ENCODE measurements at regions not wholly inside any gene's neighbourhood (a gene's known extent, or its start where the extent isn't known, plus 50 kb on each side); places are given as distances from the start of the nearest gene placed in this dataset.

DNA sequence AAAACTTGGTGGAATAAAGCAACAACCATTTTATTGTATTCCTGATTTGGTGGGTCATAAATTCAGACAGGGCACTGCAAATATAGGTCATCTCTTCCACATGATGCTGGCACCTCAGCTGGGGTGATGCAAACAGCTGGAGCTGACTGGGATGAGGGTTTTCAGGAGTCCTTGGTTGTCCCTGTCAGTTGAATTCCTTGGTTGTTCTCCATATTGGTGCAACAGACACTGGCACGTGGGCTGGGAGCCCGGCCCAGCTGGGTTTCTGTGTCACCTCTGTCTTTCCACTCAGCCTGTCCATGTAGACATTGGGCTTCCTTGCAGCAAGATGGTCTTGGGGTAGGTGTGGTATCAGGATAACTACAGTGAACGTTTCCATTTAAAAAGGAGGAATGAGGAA, 518.0 kb upstream of the MEF2C start:
- no peak overlapping the region for H3K4me3 ChIP-seq (ENCODE audit: low read depth, low read length)
- TF ChIP-seq, protein P1, sequence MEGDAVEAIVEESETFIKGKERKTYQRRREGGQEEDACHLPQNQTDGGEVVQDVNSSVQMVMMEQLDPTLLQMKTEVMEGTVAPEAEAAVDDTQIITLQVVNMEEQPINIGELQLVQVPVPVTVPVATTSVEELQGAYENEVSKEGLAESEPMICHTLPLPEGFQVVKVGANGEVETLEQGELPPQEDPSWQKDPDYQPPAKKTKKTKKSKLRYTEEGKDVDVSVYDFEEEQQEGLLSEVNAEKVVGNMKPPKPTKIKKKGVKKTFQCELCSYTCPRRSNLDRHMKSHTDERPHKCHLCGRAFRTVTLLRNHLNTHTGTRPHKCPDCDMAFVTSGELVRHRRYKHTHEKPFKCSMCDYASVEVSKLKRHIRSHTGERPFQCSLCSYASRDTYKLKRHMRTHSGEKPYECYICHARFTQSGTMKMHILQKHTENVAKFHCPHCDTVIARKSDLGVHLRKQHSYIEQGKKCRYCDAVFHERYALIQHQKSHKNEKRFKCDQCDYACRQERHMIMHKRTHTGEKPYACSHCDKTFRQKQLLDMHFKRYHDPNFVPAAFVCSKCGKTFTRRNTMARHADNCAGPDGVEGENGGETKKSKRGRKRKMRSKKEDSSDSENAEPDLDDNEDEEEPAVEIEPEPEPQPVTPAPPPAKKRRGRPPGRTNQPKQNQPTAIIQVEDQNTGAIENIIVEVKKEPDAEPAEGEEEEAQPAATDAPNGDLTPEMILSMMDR (IDR thresholded peaks at IDR 0.05; ENCODE audit: low read depth, low read length), result no peak

DNA sequence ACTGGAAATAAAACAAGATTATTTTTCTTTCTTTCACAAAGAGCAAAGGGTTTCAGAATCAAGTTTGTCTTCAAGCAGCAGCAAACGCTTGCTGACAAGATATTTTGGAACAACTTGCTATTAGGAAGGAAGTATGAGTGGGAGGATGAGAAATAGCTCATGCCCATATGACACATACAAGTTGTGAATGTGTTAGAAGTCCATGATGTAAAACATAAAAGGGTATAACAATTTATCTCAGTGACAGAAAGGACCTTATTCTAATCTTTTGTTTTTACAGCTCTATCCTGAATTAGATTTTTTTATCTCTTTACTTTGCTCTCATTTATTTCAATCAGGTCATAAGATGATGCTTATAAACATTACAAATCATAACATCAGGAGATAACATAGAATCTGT, 516.6 kb upstream of the MEF2C start:
- no peak overlapping the region for H3K4me3 ChIP-seq (ENCODE audit: low read depth, low read length)
- TF ChIP-seq, protein P1 (IDR thresholded peaks at IDR 0.05; ENCODE audit: low read depth, low read length), result no peak

DNA sequence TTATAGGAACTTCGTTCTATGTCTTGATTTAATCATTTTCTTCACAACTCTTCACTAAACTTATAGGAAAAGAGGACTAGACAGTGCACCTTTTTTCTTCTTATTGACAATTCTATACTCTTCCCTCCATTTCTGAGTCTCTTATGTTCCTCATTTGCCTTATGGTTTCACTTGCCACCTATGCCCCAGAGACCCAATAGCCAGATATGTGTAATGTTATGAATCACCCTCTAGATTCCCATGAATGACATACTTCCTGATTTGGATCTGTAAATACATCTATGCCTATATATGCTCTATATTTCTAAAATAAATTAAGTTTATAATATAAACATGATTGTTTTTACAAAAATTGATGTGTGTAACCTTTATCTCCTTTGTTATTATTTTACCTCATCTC, 514.1 kb upstream of the MEF2C start:
- no peak overlapping the region for H3K4me3 ChIP-seq (ENCODE audit: low read depth, low read length)
- TF ChIP-seq, protein P1 (IDR thresholded peaks at IDR 0.05; ENCODE audit: low read depth, low read length), result no peak

DNA sequence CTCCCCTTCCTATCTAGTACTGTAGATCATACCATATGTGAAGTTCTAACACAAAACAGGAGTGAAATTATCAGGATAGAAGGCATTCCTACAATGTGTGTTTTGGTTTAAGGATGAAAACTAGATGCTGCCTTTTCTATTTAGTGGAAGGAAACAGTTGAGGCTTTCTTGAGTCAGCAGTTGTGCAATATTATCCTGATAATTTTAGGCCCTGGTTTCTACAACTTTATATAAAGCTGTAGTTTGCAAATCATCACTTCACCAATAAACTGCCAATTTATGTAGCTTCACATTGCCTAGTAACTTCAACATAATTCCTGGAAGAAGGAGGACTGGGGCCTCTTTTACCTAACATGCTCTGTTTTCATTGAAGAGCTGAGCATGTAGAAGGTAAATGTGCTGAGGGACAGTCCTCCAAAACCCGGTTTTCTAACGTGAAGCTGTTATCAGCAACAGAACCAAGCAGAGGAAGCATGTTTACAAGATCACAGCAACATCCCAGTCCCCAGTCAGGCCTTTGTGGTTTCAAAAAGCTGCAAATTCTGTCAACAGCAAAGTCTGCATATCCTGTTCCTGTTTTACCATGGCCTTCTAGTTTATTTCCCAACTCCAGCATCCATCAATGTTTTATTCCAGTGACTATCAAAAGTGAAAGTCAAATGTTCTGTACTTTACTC, 513.4 kb upstream of the MEF2C start:
- TF ChIP-seq, protein P1 (IDR thresholded peaks at IDR 0.05; ENCODE audit: low read depth, low read length), result no peak
- H3K4me3 ChIP-seq (ENCODE audit: low read depth, low read length), result no peak overlapping the region

DNA sequence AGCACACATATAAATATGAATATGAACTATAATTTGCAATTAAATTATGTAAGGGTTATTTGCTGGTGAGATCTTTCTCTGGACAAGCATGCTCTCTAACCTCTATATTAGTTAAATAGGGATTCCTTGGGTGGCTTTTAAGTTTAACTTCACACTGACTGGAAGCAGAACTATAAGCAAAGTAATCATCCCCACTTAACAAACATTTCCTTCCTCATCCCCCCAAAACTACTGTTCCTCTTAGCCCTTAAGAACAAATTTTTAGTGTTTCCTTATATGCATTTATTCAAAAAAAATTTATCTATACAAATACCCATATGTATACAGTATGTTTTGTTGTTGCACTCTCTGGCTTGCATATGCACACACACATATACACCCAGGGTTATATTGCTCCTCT, 512.1 kb upstream of the MEF2C start:
- TF ChIP-seq, protein P1 (IDR thresholded peaks at IDR 0.05; ENCODE audit: low read depth, low read length), result no peak

DNA sequence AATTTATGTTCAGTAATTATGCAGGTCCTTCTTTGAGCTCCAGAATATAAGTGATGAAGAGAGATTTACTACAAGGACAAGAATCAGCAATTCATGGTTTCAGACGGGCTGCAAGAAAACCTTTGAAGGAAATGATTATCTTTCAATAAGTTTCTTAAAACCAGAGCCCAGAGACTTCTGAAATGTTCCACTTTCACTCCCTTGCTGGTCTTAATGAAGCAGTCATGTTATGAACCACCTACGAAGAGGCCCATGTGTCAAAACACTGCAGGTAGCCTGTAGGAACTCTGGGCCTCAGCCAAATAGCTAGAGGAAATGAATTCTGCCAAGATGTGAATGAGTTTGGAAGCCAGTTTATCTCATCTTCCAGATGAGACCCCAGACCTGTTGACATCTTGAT, 505.9 kb upstream of the MEF2C start:
- TF ChIP-seq, protein P1 (IDR thresholded peaks at IDR 0.05; ENCODE audit: low read depth, low read length), result no peak
- no peak overlapping the region for H3K4me3 ChIP-seq (ENCODE audit: low read depth, low read length)

More for the DNA sequence above, 512.1 kb upstream of the MEF2C start:
- H3K4me3 ChIP-seq (ENCODE audit: low read depth, low read length), result no peak overlapping the region

DNA sequence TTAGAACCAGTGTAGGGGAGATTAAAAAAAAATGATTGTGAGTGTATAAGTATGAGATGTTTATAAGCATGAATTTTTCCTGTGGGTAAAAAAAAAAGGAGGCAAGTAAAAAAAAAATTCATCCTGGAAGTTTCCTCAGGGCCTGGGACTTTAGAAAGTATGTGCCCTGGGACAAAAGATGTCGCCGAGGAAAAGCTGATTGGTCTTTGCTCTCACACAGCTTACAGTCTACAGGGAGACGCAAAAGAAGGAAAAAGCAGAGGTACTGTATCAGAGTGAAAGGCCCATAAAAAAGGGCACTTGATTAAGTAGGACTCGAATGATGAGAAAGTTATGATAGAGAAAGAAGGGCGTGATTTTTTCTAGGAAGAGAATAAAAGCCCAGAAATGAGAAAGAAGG, 501.4 kb upstream of the MEF2C start:
- TF ChIP-seq, protein P1 (IDR thresholded peaks at IDR 0.05; ENCODE audit: low read depth, low read length), result no peak
- H3K4me3 ChIP-seq (ENCODE audit: low read depth, low read length), result no peak overlapping the region

All from WI38 (cell line).